Activated T-cell treated with anti-CD3 and anti-CD28 coated beads, Interleukin-2, amount 50 U/mL, for 48 hours (primary cell): ENCODE measurements at regions not wholly inside any gene's neighbourhood (a gene's known extent, or its start where the extent isn't known, plus 50 kb on each side); places are given as distances from the start of the nearest gene placed in this dataset.
"Not testable (repeated sequence)": the region's sequence is repeated elsewhere in the genome, so short reads cannot be mapped to it uniquely, and the experiment has no call there.

ENCODE experiments used
- DNase-seq, 2 experiments: peaks; one replicate each; pipeline ENCODE4 v3.0.0-alpha.2; 2020

GRCh38 chr9:115495052-115495635 is 377.2 kb upstream of the TNC start:
- DNase-seq: no peak

- no peak for DNase-seq
Observed at GRCh38 chr9:115495836-115496235, 377.9 kb upstream of the TNC start.

GRCh38 chr9:115498303-115498702 is 380.3 kb upstream of the TNC start:
- DNase-seq: no peak

- no peak for DNase-seq
Observed at GRCh38 chr9:115507148-115507547, 389.2 kb upstream of the TNC start.

GRCh38 chr9:115513148-115513547 is 395.2 kb upstream of the TNC start:
- DNase-seq: no peak

- no peak for DNase-seq
Observed at GRCh38 chr9:115514454-115514853, 396.5 kb upstream of the TNC start.

GRCh38 chr9:115517335-115518075 is 399.5 kb upstream of the TNC start:
- DNase-seq: no peak

GRCh38 chr9:115520646-115521045 is 402.7 kb upstream of the TNC start:
- DNase-seq: no peak

GRCh38 chr9:115522912-115523311 is 405.0 kb upstream of the TNC start:
- no peak for DNase-seq

- peak in 1 of 2 experiments; percentile 16 for DNase-seq
Observed at GRCh38 chr9:115524453-115525059, 406.6 kb upstream of the TNC start.

GRCh38 chr9:115525111-115526058 is 407.4 kb upstream of the TNC start:
- DNase-seq: no peak

- no peak for DNase-seq
Observed at GRCh38 chr9:115531410-115532125, 413.6 kb upstream of the TNC start.

- no peak for DNase-seq
Observed at GRCh38 chr9:115533511-115533910, 415.6 kb upstream of the TNC start.

GRCh38 chr9:115540091-115540490 is 422.1 kb upstream of the TNC start:
- no peak for DNase-seq

GRCh38 chr9:115543511-115543910 is 425.6 kb upstream of the TNC start:
- no peak for DNase-seq

GRCh38 chr9:115548609-115549260 is 430.8 kb upstream of the TNC start:
- DNase-seq: no peak

GRCh38 chr9:115551396-115551795 is 433.4 kb upstream of the TNC start:
- no peak for DNase-seq

- DNase-seq: no peak
Observed at GRCh38 chr9:115553060-115553773, 435.3 kb upstream of the TNC start.

GRCh38 chr9:115556432-115556831 is 438.5 kb upstream of the TNC start:
- DNase-seq: no peak

- no peak for DNase-seq
Observed at GRCh38 chr9:115575147-115575546, 457.2 kb upstream of the TNC start.

GRCh38 chr9:115585458-115585857 is 467.5 kb upstream of the TNC start:
- not testable (repeated sequence) for DNase-seq
